K562 (cell line): ENCODE measurements at regions not wholly inside any gene's neighbourhood (a gene's known extent, or its start where the extent isn't known, plus 50 kb on each side); places are given as distances from the start of the nearest gene placed in this dataset.

ENCODE experiments used
- ATAC-seq: fragments of 200-7000 bp; cut with Tn5 transposase; 3 replicates; pipeline ENCODE4 v1.9.1; 2020; ENCODE audit warnings: moderate library complexity
- BruUV-seq: library from RNA; stranded (reverse); fragments of 400-500 nt; replicated peaks from 2 replicates; lab custom pipeline; 2021; lab: Mats Ljungman, UMichigan
- CTCF ChIA-PET: fragments of 300-600 bp; formaldehyde crosslinking; extraction: SDS; loops from one replicate; lab custom pipeline; 2021; ENCODE audit warnings: low intra/inter-chr PET ratio; lab: Yijun Ruan, JAX
- POLR2A ChIA-PET: fragments of 300-600, 350-650 bp; sonication (Branson Sonifier 250); formaldehyde crosslinking; extraction: SDS; loops from one replicate; lab custom pipeline; 2021; ENCODE audit warnings: antibody characterized with exemption, inconsistent platforms; lab: Yijun Ruan, JAX
- DNase-seq, 4 experiments: peaks; one replicate each; pipeline versions ENCODE4 v3.0.0 to v3.0.0-alpha.2; 2011 to 2018; ENCODE audit warnings: low spot score in 3 of 4, mixed read lengths in 3 of 4; ENCODE audit errors: extremely low read depth in 1 of 4
- FAIRE-seq: peaks from 2 replicates; lab custom pipeline; 2011; peaks lifted over from hg19 to GRCh38; lab: Jason Lieb, UNC
- H2AFZ ChIP-seq: 2 replicates; pipeline ENCODE4 v1.6.0; 2011; ENCODE audit warnings: low read depth, low read length, control low read depth, inconsistent platforms
- H3K27ac ChIP-seq: fragments of 200-600 bp; 3 replicates; pipeline ENCODE4 v1.8.0; 2011; ENCODE audit warnings: low read depth, mild to moderate bottlenecking, control low read depth, inconsistent platforms, low read length, moderate library complexity, mixed read lengths; ENCODE audit errors: extremely low read depth
- H3K27me3 ChIP-seq, 2 experiments: fragments of 300-600 bp in 1 of 2; 2 replicates in 1 of 2; 3 replicates in 1 of 2; pipeline versions ENCODE4 v1.6.0 to v1.8.0; 2011; ENCODE audit warnings: inconsistent platforms in 2 of 2, low read length in 2 of 2, mild to moderate bottlenecking in 1 of 2, mixed read lengths in 1 of 2, moderate library complexity in 1 of 2; ENCODE audit not compliant: control insufficient read depth in 2 of 2, insufficient read depth in 2 of 2
- H3K36me3 ChIP-seq: fragments of 300-600 bp; 3 replicates; pipeline ENCODE4 v1.8.0; 2011; ENCODE audit warnings: mild to moderate bottlenecking, low read length, inconsistent platforms; ENCODE audit not compliant: control insufficient read depth, insufficient read depth
- H3K4me1 ChIP-seq, 2 experiments: fragments of 200-600 bp in 1 of 2; replicated peaks in 1 of 2; 2 replicates in 1 of 2; 3 replicates in 1 of 2; pipeline versions ENCODE4 v1.5.1 to v1.8.0; 2011; ENCODE audit warnings: inconsistent platforms in 2 of 2, low read length in 2 of 2, mild to moderate bottlenecking in 1 of 2, mixed read lengths in 1 of 2, moderate library complexity in 1 of 2; ENCODE audit not compliant: control insufficient read depth in 2 of 2, insufficient read depth in 2 of 2
- H3K4me2 ChIP-seq: 2 replicates; pipeline ENCODE4 v1.6.1; 2011; ENCODE audit warnings: low read length, control low read depth, inconsistent platforms, mixed read lengths; ENCODE audit not compliant: insufficient read depth
- H3K4me3 ChIP-seq: fragments of 200-600 bp; sonication (generic), shearing (Covaris generic); 2 replicates; pipeline ENCODE4 v1.5.1; 2016; ENCODE audit warnings: control low read depth, inconsistent platforms
- H3K79me2 ChIP-seq: fragments of 200-600 bp; 3 replicates; pipeline ENCODE4 v1.8.0; 2011; ENCODE audit warnings: low read length, inconsistent platforms; ENCODE audit not compliant: control insufficient read depth, insufficient read depth
- H3K9ac ChIP-seq, 2 experiments: 2 replicates each; pipeline versions ENCODE4 v1.6.0 to v1.6.1; 2011; ENCODE audit warnings: low read depth in 2 of 2, low read length in 2 of 2, control low read depth in 1 of 2, inconsistent platforms in 1 of 2, mild to moderate bottlenecking in 1 of 2, mixed read lengths in 1 of 2; ENCODE audit not compliant: insufficient read depth in 1 of 2
- H3K9me1 ChIP-seq: one replicate; pipeline ENCODE4 v1.6.0; 2011; ENCODE audit warnings: inconsistent platforms, mild to moderate bottlenecking, low read length, moderate library complexity; ENCODE audit not compliant: control insufficient read depth, insufficient read depth
- H3K9me3 ChIP-seq: replicated peaks from 2 replicates; pipeline ENCODE4 v1.5.1; 2011; ENCODE audit warnings: low read depth, low read length, inconsistent platforms; ENCODE audit not compliant: control insufficient read depth, insufficient read depth
- H4K20me1 ChIP-seq: replicated peaks from 2 replicates; pipeline ENCODE4 v1.6.1; 2011; ENCODE audit warnings: low read length, inconsistent platforms, mixed read lengths; ENCODE audit not compliant: control insufficient read depth, insufficient read depth
- ADNP ChIP-seq: fragments of 200-800 bp; sonication (Bioruptor generic); IDR thresholded peaks from 2 replicates; pipeline ENCODE4 v1.6.1; 2016; ENCODE audit warnings: missing genetic modification characterization, missing compliant biosample characterization
- FOXK2 ChIP-seq, 2 experiments: fragments of 450-650 bp; IDR thresholded peaks in 1 of 2; conservative IDR thresholded peaks in 1 of 2; 2 replicates each; pipeline ENCODE4 v1.6.1; 2016; ENCODE audit warnings: low read depth in 2 of 2, mild to moderate bottlenecking in 1 of 2
- MCM7 ChIP-seq, 2 experiments: fragments of 450-650 bp; IDR thresholded peaks; 2 replicates each; pipeline ENCODE4 v1.6.1; 2016 to 2018
- PURB ChIP-seq: sonication (generic); formaldehyde crosslinking; IDR thresholded peaks from 2 replicates; pipeline ENCODE4 v1.9.0; 2021; ENCODE audit warnings: low read depth, mild to moderate bottlenecking, missing genetic modification reagents
- ZFP36 ChIP-seq: fragments of 150-350 bp; IDR thresholded peaks from 2 replicates; pipeline ENCODE4 v1.6.1; 2018; ENCODE audit warnings: low read length, low read depth; ENCODE audit not compliant: partially characterized antibody
- ZNF316 ChIP-seq: fragments of 450-650 bp; IDR thresholded peaks from 2 replicates; pipeline ENCODE4 v1.6.1; 2016
- ZNF77 ChIP-seq: fragments of 250-450 bp; sonication (Bioruptor Pico); IDR thresholded peaks from 2 replicates; pipeline ENCODE4 v1.5.0; 2020
- WGBS: fragments of 100-300 bp; shearing (Covaris generic); methylation state at CpG from one replicate; pipeline ENCODE4 v1.1.6; 2016; ENCODE audit warnings: low coverage, mixed read lengths; ENCODE audit not compliant: insufficient coverage; ENCODE audit errors: missing lambda C conversion rate; 5-methylcytosine and 5-hydroxymethylcytosine counted together
- in situ Hi-C: fragments of 300-500 bp; cut with MboI; formaldehyde crosslinking; loops from 4 replicates; pipeline ENCODE4 v1.15.0; 2018; ENCODE audit warnings: inconsistent platforms, mixed read lengths
- intact Hi-C: fragments of 100-400 bp; cut with micrococcal nuclease; formaldehyde crosslinking; loops from 2 replicates; pipeline ENCODE4 v1.14.2; 2022
- TF ChIP-seq, protein P1 (sequence below): sonication (generic); formaldehyde crosslinking; IDR thresholded peaks from 2 replicates; pipeline ENCODE4 v1.8.0; 2022; ENCODE audit warnings: mild to moderate bottlenecking, missing genetic modification reagents, borderline replicate concordance

DNA sequence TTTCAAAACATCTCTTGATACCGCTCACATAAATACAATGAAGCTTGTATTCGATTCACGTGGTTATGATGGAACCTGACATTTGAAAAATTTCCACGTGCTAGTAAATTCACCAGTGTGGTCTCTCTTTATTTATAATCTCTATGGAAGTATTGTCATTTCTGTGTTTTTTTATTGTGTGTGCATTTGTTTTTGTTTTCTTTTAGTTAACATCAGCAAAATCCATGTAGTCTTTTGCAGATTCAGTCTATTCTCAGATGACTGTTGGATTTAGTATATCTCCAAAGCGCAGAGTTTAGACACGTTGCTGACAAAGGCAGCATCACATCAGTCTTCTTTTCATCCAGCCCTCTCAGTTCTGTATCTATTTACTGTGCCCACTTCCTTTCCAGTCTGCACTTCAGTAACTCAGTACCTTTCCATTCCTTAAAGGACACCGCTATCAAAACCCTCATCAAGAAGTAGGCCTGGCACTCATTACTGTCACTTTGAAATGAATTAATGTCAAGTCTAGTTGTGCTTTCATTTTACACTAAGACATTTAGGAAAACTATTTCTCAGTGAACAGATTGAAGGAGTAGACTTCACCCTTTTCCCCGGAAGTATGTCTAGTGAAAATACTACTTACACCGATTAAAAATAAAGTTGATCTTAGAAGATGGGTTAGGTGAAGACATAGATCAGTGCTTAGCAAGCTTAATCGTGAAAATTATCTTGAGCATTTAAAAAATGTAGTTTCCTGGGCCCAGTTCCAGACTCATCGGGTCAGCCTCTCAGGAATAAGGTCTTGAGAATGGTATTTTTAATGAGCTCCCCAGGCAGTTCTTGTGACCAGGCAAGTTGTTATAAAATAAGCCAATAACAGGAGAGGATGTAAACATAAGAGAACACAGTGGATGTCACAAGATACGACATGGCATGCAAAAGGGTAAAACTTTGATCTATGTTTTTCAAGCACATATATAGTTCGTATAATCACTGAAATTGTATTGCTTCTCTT, 506.8 kb upstream of the ZEB2 start:
- FAIRE-seq (no peak), ATAC-seq (no peak), DNase-seq (no peak)
- no peak overlapping the region for H3K27ac ChIP-seq
- H3K4me1 ChIP-seq, result no peaks in the 10 kb centered on the region
- TF ChIP-seq ZFP36, result no peak
- no peak for TF ChIP-seq PURB (CRISPR knock-in tag)
- no peak for TF ChIP-seq ZNF77 (CRISPR knock-in tag)
- TF ChIP-seq FOXK2 (conservative IDR thresholded peaks at IDR 0.05 in 1 of 2, IDR thresholded peaks at IDR 0.05 in 1 of 2; ENCODE audit: low read depth in 2 of 2), result no peak
- no peak for TF ChIP-seq ADNP
- TF ChIP-seq, protein P1, sequence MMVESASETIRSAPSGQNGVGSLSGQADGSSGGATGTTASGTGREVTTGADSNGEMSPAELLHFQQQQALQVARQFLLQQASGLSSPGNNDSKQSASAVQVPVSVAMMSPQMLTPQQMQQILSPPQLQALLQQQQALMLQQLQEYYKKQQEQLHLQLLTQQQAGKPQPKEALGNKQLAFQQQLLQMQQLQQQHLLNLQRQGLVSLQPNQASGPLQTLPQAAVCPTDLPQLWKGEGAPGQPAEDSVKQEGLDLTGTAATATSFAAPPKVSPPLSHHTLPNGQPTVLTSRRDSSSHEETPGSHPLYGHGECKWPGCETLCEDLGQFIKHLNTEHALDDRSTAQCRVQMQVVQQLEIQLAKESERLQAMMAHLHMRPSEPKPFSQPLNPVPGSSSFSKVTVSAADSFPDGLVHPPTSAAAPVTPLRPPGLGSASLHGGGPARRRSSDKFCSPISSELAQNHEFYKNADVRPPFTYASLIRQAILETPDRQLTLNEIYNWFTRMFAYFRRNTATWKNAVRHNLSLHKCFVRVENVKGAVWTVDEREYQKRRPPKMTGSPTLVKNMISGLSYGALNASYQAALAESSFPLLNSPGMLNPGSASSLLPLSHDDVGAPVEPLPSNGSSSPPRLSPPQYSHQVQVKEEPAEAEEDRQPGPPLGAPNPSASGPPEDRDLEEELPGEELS, result no peak
- TF ChIP-seq MCM7 (IDR thresholded peaks at IDR 0.05), result no peak
- peak; percentile 39; the same call in 1 of the 2 replicates for TF ChIP-seq ZNF316
- no peak overlapping the region for H3K4me2 ChIP-seq
- no peaks in the 10 kb centered on the region for H3K79me2 ChIP-seq
- no peaks in the 10 kb centered on the region for H3K9me3 ChIP-seq
- intact Hi-C loops (no loop called here), in situ Hi-C loops (no loop called here)
- ChIA-PET POLR2A (interaction anchor here (0.6 kb wide), 1 partner anchor 191 kb away, joined by 3 read pairs; no protein-coding TSS in a partner anchor), CTCF (no interaction called here)
- H3K9ac ChIP-seq, result no peak overlapping the region
- no peaks in the 10 kb centered on the region for H3K9me1 ChIP-seq
- H3K4me3 ChIP-seq, result no peak overlapping the region
- H2AFZ ChIP-seq, result peak overlapping the region; percentile 24; the same call in 1 of the 2 replicates
- H3K36me3 ChIP-seq, result no peaks in the 10 kb centered on the region
- WGBS, result 56% methylated on average over 13 of the region's 13 CpGs
- BruUV-seq, result no TSS peak
- H3K27me3 ChIP-seq, result no peaks in the 10 kb centered on the region
- no peaks in the 10 kb centered on the region for H4K20me1 ChIP-seq
